HG02973 (cell line): ENCODE measurements at regions not wholly inside any gene's neighbourhood (a gene's known extent, or its start where the extent isn't known, plus 50 kb on each side); places are given as distances from the start of the nearest gene placed in this dataset.
"Not testable (repeated sequence)": the region's sequence is repeated elsewhere in the genome, so short reads cannot be mapped to it uniquely, and the experiment has no call there.

Experiments
- ATAC-seq: cut with Tn5 transposase; IDR thresholded peaks from one replicate; pipeline ENCODE4 v1.9.1; 2021; ENCODE audit warnings: moderate library complexity; ENCODE audit not compliant: unreplicated experiment

- no peak for ATAC-seq
Observed at GRCh38 chr11:104704888-104705287, 193.4 kb downstream of the CASP12 start.

GRCh38 chr11:104704146-104704830 lies 194.0 kb downstream of the CASP12 start:
- no peak for ATAC-seq

DNA sequence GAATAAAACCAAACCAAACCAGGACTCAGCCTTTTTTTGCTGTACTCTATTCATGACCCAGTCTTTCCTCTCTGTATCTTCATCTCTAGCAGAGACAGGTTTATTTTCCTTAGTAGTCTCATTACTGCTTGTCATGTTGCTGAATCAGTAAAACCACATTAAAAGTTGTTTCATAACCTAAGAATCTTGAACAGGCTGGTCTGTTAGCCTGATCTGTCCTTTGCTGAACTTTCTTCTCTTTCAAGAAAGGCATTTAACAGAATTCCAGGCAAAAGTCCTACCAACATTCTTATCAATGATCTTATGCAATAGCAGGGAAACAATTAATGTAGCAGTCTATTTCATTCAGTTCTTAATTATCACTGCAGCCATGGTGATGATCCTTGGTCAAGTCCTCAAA lies 197.7 kb downstream of the CASP12 start:
- ATAC-seq = no peak

- ATAC-seq = no peak
Observed at GRCh38 chr11:104699981-104700380, 198.3 kb downstream of the CASP12 start.

DNA sequence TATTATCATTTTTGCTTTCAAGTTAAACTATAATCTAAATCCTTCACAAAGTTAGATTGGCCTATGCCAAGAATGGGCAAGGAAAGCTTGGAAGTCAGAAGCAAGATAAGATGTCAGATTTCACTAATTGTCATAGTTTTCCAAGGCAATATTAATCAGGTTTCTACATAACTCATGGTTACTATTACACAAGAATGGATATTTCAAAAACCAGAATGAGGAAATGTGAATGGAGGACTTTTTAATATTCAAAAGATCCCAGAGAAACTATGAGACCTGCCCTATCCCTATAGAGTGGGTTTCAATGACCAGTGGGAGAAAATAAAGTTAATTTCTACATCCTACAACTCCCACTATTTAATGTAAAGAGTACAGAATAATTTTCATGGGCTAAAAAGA lies 203.2 kb downstream of the CASP12 start:
- ATAC-seq = no peak

DNA sequence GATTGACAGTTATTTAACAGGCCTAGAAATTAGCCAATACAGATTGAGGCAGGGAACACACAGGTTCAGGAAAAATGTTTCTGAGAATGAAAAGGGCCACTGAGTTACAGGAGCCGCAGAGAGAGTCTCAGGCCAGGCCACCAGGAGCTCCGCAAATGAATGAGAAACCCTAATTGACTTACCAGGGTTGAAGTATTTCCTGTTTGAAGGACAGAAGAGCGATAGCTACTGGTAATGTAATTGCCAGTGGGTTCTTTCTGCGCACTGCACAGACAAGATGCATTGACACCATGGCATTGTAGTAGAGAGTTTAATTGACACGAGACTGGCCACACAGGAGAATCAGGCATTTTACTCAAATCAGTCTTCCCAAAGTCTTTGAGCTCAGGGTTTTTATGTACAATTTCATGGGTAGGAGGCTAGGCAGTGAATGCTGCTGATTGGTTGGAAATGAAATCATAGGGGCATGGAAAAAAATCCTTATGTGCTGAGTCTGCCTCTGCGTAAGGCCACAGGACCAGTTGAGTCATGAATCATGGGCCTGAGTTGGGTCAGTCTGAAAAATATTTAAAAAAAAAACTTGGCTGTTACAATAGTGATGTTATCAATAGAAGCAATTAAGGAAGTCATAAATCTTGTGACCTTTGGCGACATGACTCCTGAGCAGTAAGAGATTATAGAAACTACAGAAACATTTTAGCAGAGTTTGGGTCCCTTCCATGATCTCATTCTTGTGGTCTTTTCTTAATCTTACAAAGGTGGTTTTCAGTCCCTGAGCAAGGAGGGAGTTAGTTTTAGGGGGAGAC lies 203.8 kb downstream of the CASP12 start:
- no peak for ATAC-seq

DNA sequence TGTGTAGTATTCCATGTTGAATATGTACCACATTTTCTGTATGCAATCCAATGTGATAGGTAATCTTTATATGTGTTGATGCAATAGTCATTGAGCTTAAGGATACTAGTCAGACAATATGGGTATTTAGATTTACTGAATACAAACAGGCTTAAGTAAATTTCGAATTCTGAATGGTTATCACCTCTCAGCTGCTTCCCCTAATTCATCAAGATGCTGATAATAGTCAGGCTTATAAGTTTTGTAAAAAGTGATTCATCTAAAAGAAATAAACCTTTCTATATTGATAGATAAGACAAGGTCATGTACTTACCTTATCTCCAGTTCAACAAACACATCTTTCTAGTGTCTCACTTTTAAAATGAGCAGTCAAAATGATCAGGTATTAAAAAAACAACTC lies 205.5 kb downstream of the CASP12 start:
- no peak for ATAC-seq

GRCh38 chr11:104691129-104691528 lies 207.1 kb downstream of the CASP12 start:
- no peak for ATAC-seq

DNA sequence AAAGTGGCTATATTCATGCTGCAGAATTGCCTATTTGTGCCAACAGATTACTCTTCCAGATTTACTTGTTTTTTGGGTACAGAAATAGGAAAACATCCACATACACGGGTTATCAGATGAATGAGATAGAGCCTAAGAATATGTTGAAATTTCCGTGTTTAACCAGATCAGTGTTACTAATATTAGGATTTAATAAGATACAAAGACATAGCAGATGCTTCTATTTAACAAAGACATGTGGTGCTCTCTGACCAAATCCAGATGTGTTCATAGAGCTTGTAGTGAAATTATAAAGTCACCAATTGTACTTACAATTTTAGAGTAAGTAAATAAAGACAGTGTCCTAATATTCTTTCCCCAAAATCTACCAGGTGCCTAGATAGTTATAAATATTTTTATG lies 208.0 kb downstream of the CASP12 start:
- no peak for ATAC-seq

GRCh38 chr11:104688731-104689130 lies 209.5 kb downstream of the CASP12 start:
- ATAC-seq = no peak

- ATAC-seq = no peak
Observed at GRCh38 chr11:104682206-104682605, 216.1 kb downstream of the CASP12 start.

- no peak for ATAC-seq
Observed at GRCh38 chr11:104679258-104679657, 219.0 kb downstream of the CASP12 start.

- no peak for ATAC-seq
Observed at GRCh38 chr11:104678408-104678807, 219.9 kb downstream of the CASP12 start.

GRCh38 chr11:104677069-104677468 lies 221.2 kb downstream of the CASP12 start:
- ATAC-seq = not testable (repeated sequence)

DNA sequence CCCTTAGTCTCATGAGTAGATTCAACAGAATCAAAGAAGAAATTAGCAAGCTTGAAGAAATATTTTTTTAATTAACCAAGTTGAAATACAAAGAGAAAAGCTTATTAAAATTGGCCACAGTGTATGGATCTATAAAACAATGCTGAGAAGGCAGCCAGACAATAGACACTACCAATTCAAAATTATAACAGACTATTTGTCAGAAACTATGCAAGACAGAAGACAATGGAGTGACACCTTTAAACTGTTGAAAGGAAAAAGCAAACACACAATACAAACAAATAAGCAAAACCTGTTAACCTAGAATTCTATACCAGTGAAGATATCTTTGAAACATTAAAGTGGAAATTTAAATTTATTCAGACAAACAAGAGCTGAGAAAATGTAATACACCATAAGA lies 225.4 kb downstream of the CASP12 start:
- no peak for ATAC-seq

GRCh38 chr11:104668797-104669463 lies 229.3 kb downstream of the CASP12 start:
- no peak for ATAC-seq

GRCh38 chr11:104666624-104667023 lies 231.6 kb downstream of the CASP12 start:
- no peak for ATAC-seq

GRCh38 chr11:104665641-104666040 lies 232.6 kb downstream of the CASP12 start:
- ATAC-seq = no peak

DNA sequence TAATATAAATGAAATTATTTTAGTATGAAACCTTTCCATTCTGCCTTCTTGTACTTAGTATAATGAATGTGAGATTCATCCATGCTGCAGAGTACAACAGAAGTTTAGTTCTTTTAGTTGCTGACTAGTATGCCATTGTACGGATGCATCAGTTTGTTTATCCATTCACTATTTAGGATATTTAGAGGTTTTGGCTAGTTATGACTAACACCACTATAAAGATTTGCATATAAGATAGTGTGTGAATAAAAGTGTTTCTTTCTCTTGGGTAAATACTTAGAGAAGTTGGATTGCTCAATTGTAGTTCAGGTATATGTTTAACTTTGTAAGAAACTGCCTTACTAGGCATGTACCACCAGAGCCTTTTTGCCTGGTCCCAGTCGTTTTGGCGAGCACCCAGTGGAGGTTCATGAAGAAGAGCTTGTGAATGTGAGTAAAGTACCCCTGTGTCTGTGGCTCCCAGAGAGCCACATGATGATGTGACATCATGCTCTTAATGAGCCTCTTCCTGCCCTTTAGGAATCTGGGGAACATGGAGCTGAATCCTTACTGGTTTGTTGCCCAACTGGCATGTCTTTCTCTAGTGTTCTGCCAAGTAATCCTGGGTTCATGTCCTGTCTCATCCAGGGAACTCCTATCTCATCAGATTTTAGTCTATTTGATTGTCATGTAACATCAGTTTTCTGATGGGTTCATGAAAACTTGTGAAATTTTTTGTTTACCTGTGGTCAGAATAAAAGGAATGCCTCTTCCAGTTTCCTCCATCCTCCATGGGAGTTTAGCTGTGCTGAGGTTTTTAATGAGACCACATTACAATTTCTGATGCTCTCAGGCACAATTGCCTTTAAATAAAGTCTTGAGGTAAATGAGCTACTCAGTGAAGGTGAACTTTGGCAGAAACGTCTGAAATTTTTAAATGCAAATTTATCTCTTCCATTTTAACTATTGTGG lies 234.8 kb downstream of the CASP12 start:
- ATAC-seq = no peak

- no peak for ATAC-seq
Observed at GRCh38 chr11:104661901-104662300, 236.4 kb downstream of the CASP12 start.

DNA sequence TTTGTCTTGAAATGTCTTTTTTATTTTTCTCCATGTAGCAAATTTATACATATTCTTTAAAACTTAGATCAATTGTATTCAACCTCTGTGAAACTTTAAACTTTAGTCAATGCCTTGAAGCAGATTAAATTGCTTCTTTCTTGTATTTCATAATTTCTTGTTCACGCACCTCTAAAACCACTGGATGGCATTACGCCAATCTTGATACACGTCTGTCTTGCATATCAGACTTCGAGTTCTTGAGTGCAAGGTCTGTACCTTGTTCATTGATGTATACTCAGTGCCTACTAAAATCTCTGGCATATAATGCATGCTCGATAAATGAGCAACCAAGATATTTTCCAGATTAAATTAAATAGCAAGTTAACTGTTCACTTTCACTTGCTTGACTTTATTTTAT lies 236.8 kb downstream of the CASP12 start:
- no peak for ATAC-seq
